ENCODE measurements at regions not wholly inside any gene's neighbourhood (a gene's known extent, or its start where the extent isn't known, plus 50 kb on each side); places are given as distances from the start of the nearest gene placed in this dataset.

DNA sequence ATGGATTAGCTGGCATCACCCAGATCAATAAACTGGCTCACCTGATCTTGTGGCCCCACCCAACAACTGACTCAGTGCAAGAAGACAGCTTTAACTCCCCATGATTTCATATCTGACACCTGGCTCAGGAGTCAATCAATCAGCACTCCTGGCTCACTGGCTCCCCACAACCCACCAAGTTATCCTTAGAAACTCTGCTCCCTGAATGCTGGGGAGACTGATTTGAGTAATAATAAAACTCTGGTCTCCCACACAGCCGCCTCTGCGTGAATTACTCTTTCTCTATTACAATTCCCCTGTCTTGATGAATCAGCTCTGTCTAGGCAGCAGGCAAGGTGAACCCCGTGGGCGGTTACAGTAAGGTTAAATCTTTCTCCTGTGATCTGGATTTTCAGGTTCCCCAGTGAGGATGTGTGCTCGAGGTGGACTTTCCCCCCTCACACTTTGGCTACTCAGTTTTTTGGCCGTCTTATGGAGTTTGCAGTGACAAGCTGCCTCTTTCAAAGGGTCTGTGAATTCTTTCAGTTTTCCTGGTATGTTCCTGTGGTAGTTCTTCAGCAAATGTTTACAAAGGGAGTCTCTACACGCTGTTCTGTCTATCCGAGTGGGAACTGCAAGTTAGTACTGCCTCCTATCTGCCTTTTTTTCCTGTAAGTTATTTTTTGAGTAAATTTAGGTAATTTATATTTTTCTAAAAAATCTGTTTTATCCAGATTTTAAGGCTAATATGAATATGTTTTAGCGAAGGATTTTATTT is 500.2 kb upstream of the NUDT12 start:
- TF ChIP-seq, protein P1, sequence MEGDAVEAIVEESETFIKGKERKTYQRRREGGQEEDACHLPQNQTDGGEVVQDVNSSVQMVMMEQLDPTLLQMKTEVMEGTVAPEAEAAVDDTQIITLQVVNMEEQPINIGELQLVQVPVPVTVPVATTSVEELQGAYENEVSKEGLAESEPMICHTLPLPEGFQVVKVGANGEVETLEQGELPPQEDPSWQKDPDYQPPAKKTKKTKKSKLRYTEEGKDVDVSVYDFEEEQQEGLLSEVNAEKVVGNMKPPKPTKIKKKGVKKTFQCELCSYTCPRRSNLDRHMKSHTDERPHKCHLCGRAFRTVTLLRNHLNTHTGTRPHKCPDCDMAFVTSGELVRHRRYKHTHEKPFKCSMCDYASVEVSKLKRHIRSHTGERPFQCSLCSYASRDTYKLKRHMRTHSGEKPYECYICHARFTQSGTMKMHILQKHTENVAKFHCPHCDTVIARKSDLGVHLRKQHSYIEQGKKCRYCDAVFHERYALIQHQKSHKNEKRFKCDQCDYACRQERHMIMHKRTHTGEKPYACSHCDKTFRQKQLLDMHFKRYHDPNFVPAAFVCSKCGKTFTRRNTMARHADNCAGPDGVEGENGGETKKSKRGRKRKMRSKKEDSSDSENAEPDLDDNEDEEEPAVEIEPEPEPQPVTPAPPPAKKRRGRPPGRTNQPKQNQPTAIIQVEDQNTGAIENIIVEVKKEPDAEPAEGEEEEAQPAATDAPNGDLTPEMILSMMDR (conservative IDR thresholded peaks at IDR 0.05; ENCODE audit: low read length), result no peak
- DNase-seq (ENCODE audit: low read depth), result no peak
- H3K4me3 ChIP-seq (ENCODE audit: low read length), result no peak overlapping the region

DNA sequence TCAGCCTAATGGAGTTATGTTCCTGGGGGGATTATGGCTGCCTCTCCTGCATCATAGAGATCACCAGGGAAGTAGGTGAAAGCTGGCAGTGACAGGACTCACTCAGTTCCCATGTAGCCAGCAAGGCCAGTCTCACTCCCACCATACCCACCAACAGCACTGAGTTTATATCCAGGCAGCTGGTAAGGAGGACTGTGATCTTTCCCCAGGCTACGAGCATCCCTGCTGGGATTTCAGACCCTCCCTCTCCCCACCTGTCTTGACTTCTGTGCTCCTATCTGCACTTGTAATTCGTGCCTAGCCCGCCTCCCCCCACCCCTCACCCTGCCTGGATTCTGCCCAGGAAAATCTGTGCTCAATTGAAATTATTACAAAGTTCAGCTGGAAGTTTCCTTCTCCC is 499.1 kb upstream of the NUDT12 start:
- TF ChIP-seq, protein P1 (conservative IDR thresholded peaks at IDR 0.05; ENCODE audit: low read length), result no peak
- H3K4me3 ChIP-seq (ENCODE audit: low read length), result no peak overlapping the region
- DNase-seq (ENCODE audit: low read depth), result no peak

GRCh38 chr5:104053353-104053649 is 490.7 kb upstream of the NUDT12 start:
- no peak overlapping the region for H3K4me3 ChIP-seq (ENCODE audit: low read length)
- TF ChIP-seq, protein P1 (conservative IDR thresholded peaks at IDR 0.05; ENCODE audit: low read length), result no peak
- DNase-seq (ENCODE audit: low read depth), result no peak

GRCh38 chr5:104052558-104053352 is 490.2 kb upstream of the NUDT12 start:
- no peak for DNase-seq (ENCODE audit: low read depth)
- TF ChIP-seq, protein P1 (conservative IDR thresholded peaks at IDR 0.05; ENCODE audit: low read length), result no peak
- H3K4me3 ChIP-seq (ENCODE audit: low read length), result no peak overlapping the region

- no peak for DNase-seq (ENCODE audit: low read depth)
- TF ChIP-seq, protein P1 (conservative IDR thresholded peaks at IDR 0.05; ENCODE audit: low read length), result no peak
- no peak overlapping the region for H3K4me3 ChIP-seq (ENCODE audit: low read length)
These were observed 487.8 kb upstream of the NUDT12 start for GRCh38 chr5:104050436-104050835.

DNA sequence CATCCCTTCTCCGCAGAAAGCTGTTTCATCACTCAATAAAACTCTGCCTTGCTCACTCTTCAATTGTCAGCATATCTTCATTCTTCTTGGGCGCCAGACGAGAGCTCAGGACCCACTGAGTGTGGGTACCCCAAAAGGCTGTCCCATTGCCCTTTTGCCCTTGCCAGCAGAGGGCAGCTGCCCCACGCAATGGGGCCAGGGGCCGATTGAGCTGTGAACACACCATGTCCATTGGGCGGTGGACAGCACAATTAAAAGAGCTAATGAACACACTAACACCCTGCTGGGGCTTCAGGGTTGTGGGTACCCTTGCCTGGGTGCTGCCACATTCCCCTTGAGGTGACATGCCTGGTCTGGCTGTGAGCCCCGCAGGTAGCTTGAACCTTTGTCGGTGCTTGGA is 487.2 kb upstream of the NUDT12 start:
- TF ChIP-seq, protein P1 (conservative IDR thresholded peaks at IDR 0.05; ENCODE audit: low read length), result no peak
- H3K4me3 ChIP-seq (ENCODE audit: low read length), result no peak overlapping the region
- DNase-seq (ENCODE audit: low read depth), result no peak

DNA sequence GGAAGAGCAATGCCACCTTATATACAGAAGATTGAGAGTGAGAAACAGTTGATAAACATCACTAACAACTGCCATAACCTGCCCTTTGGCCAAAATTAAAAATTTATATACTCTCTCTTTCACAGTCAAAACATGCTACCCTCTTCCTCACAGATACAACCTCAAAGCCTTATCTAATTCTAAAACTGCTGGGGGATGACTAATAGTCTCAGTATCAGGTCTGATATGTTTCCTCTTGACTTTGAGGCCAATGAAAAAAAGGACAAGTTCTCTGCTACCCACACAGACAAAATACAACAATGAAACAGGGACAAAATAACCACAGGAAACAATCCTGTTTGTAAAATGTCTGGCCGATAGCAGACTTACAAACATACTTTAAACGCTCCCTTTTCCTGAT is 485.6 kb upstream of the NUDT12 start:
- no peak overlapping the region for H3K4me3 ChIP-seq (ENCODE audit: low read length)
- no peak for DNase-seq (ENCODE audit: low read depth)
- TF ChIP-seq, protein P1 (conservative IDR thresholded peaks at IDR 0.05; ENCODE audit: low read length), result no peak
